ENCODE measurements at regions not wholly inside any gene's neighbourhood (a gene's known extent, or its start where the extent isn't known, plus 50 kb on each side); places are given as distances from the start of the nearest gene placed in this dataset.

DNA sequence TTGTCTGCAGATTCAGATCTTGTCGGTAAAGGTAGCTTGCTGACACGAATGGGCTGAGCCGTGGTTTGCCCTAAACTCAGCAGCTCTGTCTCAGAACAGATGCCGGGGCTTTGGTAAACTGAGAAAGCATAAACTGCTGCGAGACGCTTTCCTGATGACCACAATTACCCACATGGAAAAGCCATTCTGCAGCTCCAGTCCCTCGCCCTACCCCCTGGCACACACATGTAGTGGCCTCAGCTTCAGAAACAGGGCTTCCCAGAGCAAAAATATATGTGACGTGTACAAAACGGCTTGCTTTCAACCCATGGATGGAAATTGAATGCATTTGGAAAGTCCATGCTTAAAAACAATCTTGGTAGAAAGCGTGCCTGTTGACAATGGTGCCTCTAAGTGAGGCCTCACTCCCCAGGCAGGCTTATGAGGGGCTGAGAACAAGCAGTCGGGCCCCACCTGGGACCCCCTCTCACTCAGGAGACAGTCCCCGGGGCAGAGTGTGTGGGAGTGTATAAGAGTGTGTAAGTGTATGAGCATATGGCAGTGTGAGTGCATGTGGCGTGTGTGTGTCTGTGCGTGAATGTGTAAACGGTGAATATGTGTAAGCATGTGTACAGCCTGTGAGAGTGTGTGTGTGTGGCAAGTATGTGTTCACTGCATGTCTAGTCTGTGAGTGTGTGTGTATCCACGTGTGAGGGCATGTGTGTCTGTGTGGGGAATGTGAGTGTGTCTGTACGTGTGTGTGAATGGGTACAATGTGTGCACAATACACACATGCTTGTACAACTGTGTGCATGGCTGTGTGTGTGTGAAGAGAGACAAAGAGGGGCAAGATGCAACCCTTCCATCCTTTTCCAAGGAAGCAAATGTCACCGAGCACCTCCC, 88.2 kb upstream of the SMIM23 start:
- TF ChIP-seq, protein P1, sequence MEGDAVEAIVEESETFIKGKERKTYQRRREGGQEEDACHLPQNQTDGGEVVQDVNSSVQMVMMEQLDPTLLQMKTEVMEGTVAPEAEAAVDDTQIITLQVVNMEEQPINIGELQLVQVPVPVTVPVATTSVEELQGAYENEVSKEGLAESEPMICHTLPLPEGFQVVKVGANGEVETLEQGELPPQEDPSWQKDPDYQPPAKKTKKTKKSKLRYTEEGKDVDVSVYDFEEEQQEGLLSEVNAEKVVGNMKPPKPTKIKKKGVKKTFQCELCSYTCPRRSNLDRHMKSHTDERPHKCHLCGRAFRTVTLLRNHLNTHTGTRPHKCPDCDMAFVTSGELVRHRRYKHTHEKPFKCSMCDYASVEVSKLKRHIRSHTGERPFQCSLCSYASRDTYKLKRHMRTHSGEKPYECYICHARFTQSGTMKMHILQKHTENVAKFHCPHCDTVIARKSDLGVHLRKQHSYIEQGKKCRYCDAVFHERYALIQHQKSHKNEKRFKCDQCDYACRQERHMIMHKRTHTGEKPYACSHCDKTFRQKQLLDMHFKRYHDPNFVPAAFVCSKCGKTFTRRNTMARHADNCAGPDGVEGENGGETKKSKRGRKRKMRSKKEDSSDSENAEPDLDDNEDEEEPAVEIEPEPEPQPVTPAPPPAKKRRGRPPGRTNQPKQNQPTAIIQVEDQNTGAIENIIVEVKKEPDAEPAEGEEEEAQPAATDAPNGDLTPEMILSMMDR (conservative IDR thresholded peaks at IDR 0.05; ENCODE audit: low read length), result no peak
- TF ChIP-seq EZH2phosphoT487 (IDR thresholded peaks at IDR 0.05; ENCODE audit: borderline replicate concordance, low read depth, low read length), result no peak

Data from OCI-LY7 (cell line).